Astrocyte (in vitro differentiated cells and primary cell): ENCODE measurements at regions not wholly inside any gene's neighbourhood (a gene's known extent, or its start where the extent isn't known, plus 50 kb on each side); places are given as distances from the start of the nearest gene placed in this dataset.

Experiments
- CTCF ChIP-seq: IDR thresholded peaks from 2 replicates; pipeline ENCODE4 v1.5.1; 2011; ENCODE audit warnings: low read depth, mild to moderate bottlenecking, inconsistent platforms, low read length, moderate library complexity; ENCODE audit not compliant: insufficient read depth
- EZH2 ChIP-seq: IDR thresholded peaks from 2 replicates; pipeline ENCODE4 v1.6.1; 2012; ENCODE audit warnings: mild to moderate bottlenecking, low read length, inconsistent platforms; ENCODE audit not compliant: insufficient read depth

DNA sequence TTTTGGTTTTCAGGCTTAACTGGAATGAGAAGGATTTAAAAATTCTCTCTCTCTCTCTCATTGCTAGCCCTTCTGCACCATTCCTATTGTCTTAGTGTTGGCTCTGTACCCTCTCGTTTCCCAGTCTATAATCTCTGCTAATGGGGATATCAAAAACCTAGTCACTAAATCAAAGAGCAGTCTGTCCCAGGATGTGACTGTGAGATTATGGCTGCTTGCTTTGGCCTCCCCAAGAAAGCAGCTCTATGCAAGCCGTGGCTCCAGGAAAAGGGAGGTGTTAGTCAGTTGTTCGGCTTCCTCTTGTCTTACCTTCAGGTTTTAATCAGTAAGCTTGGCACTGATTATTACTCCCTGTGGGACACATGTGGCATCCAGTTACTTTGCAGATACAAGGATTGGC, 468.8 kb downstream of the USP25 start:
- TF ChIP-seq CTCF: no peak
- TF ChIP-seq EZH2: no peak
